GM12878 (cell line): ENCODE measurements at regions not wholly inside any gene's neighbourhood (a gene's known extent, or its start where the extent isn't known, plus 50 kb on each side); places are given as distances from the start of the nearest gene placed in this dataset.
A peak's percentile ranks its signal among the peaks of the same experiment; 100 is the strongest.

Source experiments
- ATAC-seq: fragments of 200-7000 bp; cut with Tn5 transposase; 3 replicates; pipeline ENCODE4 v1.9.1; 2020; ENCODE audit warnings: mild to moderate bottlenecking, moderate library complexity
- BruUV-seq: library from RNA; stranded (reverse); fragments of 400-500 nt; replicated peaks from 2 replicates; lab custom pipeline; 2021; lab: Mats Ljungman, UMichigan
- CTCF ChIA-PET: fragments of 300-600 bp; sonication (Branson Sonifier 250); formaldehyde crosslinking; extraction: SDS; loops from one replicate; lab custom pipeline; 2021; ENCODE audit warnings: inconsistent platforms; lab: Yijun Ruan, JAX
- POLR2A ChIA-PET: fragments of 350-600 bp; formaldehyde crosslinking; extraction: SDS; loops from one replicate; lab custom pipeline; 2021; ENCODE audit warnings: inconsistent platforms; lab: Charles Lee
- RAD21 ChIA-PET: fragments of 300-600 bp; sonication (Branson Sonifier 250); formaldehyde crosslinking; loops from one replicate; lab custom pipeline; 2023; ENCODE audit warnings: antibody characterized with exemption; ENCODE audit not compliant: unreplicated experiment; lab: Charles Lee
- SMC1A ChIA-PET: fragments of 300-600 bp; sonication (Branson Sonifier 250); formaldehyde crosslinking; loops from one replicate; lab custom pipeline; 2023; ENCODE audit not compliant: unreplicated experiment, uncharacterized antibody; lab: Charles Lee
- DNase-seq: peaks from one replicate; pipeline ENCODE4 v3.0.0-alpha.2; 2011; ENCODE audit warnings: low read depth, low spot score
- FAIRE-seq: peaks from 3 replicates; lab custom pipeline; 2011; peaks lifted over from hg19 to GRCh38; lab: Jason Lieb, UNC
- H2AFZ ChIP-seq: 2 replicates; pipeline ENCODE4 v1.6.0; 2011; ENCODE audit warnings: low read depth, low read length, control low read depth; ENCODE audit not compliant: control insufficient read depth
- H3K27ac ChIP-seq: 2 replicates; pipeline ENCODE4 v1.5.1; 2011; ENCODE audit warnings: control low read depth; ENCODE audit not compliant: control insufficient read depth, insufficient read depth
- H3K27me3 ChIP-seq, 2 experiments: replicated peaks in 1 of 2; 2 replicates each; pipeline versions ENCODE4 v1.6.0 to v1.6.1; 2011; ENCODE audit warnings: low read length in 1 of 2; ENCODE audit not compliant: control insufficient read depth in 2 of 2, insufficient read depth in 2 of 2
- H3K36me3 ChIP-seq, 2 experiments: 2 replicates each; pipeline ENCODE4 v1.5.1; 2011; ENCODE audit warnings: low read length in 1 of 2; ENCODE audit not compliant: control insufficient read depth in 2 of 2, insufficient read depth in 2 of 2
- H3K4me1 ChIP-seq: 2 replicates; pipeline ENCODE4 v1.6.1; 2011; ENCODE audit warnings: mild to moderate bottlenecking, low read length, moderate library complexity, mixed read lengths; ENCODE audit not compliant: control insufficient read depth, insufficient read depth
- H3K4me2 ChIP-seq: 2 replicates; pipeline ENCODE4 v1.6.0; 2011; ENCODE audit warnings: control low read depth; ENCODE audit not compliant: control insufficient read depth, insufficient read depth
- H3K4me3 ChIP-seq: fragments of 200-600 bp; sonication (generic); 2 replicates; pipeline ENCODE4 v1.5.1; 2016
- H3K79me2 ChIP-seq: 2 replicates; pipeline ENCODE4 v1.6.0; 2011; ENCODE audit warnings: low read length; ENCODE audit not compliant: control insufficient read depth, insufficient read depth
- H3K9ac ChIP-seq: 2 replicates; pipeline ENCODE4 v1.8.0; 2011; ENCODE audit warnings: low read length, control low read depth, mixed read lengths; ENCODE audit not compliant: control insufficient read depth, insufficient read depth
- H3K9me3 ChIP-seq: replicated peaks from 3 replicates; pipeline ENCODE4 v1.5.1; 2011; ENCODE audit warnings: mild to moderate bottlenecking, low read length; ENCODE audit not compliant: control insufficient read depth, insufficient read depth
- H4K20me1 ChIP-seq: 2 replicates; pipeline ENCODE4 v1.6.0; 2011; ENCODE audit not compliant: control insufficient read depth, insufficient read depth
- SIX5 ChIP-seq: IDR thresholded peaks from 2 replicates; pipeline ENCODE4 v1.6.1; 2011; ENCODE audit warnings: mild to moderate bottlenecking, low read depth, low read length, moderate library complexity; ENCODE audit not compliant: severe bottlenecking
- WGBS: methylation state at CpG from one replicate; pipeline ENCODE4 v1.1.6; 2016; ENCODE audit warnings: low lambda C conversion rate; ENCODE audit not compliant: insufficient replicate concordance, insufficient coverage; ENCODE audit errors: missing lambda C conversion rate; 5-methylcytosine and 5-hydroxymethylcytosine counted together
- in situ Hi-C: fragments of 300-500 bp; cut with MboI; formaldehyde crosslinking; loops from 9 replicates; pipeline ENCODE4 v1.14.3; 2018; ENCODE audit warnings: mixed read lengths
- intact Hi-C: fragments of 100-400 bp; cut with micrococcal nuclease; formaldehyde crosslinking; loops from one replicate; pipeline ENCODE4 v1.14.2; 2022; ENCODE audit not compliant: unreplicated experiment
- TF ChIP-seq, protein P1 (sequence below): IDR thresholded peaks from 2 replicates; pipeline ENCODE4 v1.6.1; 2012; ENCODE audit warnings: improper control_type of control experiment, low read depth, low read length; ENCODE audit not compliant: insufficient replicate concordance
- TF ChIP-seq, protein P2 (sequence below): fragments of 450-650 bp; IDR thresholded peaks from 2 replicates; pipeline ENCODE4 v1.6.1; 2017; ENCODE audit warnings: mild to moderate bottlenecking

DNA sequence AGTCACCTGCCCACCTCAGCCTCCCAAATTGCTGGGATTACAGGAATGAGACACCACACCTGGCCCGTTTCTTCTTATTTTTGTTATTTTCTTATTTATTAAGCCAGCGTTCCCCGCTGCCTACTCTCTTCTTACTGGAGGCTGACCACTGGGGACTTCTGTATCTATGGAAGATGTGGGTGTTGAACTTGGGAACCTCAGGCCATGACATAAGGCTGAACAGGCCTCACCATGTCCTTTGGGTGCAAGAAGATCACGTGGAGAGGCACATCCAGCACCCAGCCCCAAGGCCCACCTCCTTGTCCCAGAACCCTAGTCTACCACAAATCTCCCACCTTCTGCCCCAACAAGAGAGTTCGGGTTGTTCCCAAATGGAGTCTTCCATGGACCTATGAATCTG lies 59.4 kb upstream of the NEK6 start:
- RAD21 ChIA-PET = interaction anchor here (0.6 to 13.0 kb wide), 21 partner anchors 15 to 451 kb away, joined by 3 to 293 read pairs (median 6); partner anchors contain the start of gene NEK6
- Histone ChIP-seq H3K9me3 (peaks cover 4% of the 10 kb centered on the region), H3K79me2 (peaks cover 9% of the 10 kb centered on the region), H3K27me3 (no peaks in the 10 kb centered on the region), H2AFZ (no peak overlapping the region; the same call in 1 of the 2 replicates), H3K27ac (peak overlapping the region; percentile 99), H4K20me1 (no peaks in the 10 kb centered on the region), H3K4me3 (no peak overlapping the region), H3K36me3 (no peaks in the 10 kb centered on the region), H3K4me2 (peak overlapping the region; percentile 40; the same call in 1 of the 2 replicates), H3K4me1 (peaks cover 66% of the 10 kb centered on the region), H3K9ac (peak overlapping the region; percentile 8; the same call in 1 of the 2 replicates)
- in situ Hi-C loops (no loop called here), intact Hi-C loops (no loop called here)
- DNase-seq = no peak
- FAIRE-seq = no peak
- WGBS = 81% methylated on average over 5 of the region's 5 CpGs
- no peak for TF ChIP-seq SIX5
- TF ChIP-seq, protein P1, sequence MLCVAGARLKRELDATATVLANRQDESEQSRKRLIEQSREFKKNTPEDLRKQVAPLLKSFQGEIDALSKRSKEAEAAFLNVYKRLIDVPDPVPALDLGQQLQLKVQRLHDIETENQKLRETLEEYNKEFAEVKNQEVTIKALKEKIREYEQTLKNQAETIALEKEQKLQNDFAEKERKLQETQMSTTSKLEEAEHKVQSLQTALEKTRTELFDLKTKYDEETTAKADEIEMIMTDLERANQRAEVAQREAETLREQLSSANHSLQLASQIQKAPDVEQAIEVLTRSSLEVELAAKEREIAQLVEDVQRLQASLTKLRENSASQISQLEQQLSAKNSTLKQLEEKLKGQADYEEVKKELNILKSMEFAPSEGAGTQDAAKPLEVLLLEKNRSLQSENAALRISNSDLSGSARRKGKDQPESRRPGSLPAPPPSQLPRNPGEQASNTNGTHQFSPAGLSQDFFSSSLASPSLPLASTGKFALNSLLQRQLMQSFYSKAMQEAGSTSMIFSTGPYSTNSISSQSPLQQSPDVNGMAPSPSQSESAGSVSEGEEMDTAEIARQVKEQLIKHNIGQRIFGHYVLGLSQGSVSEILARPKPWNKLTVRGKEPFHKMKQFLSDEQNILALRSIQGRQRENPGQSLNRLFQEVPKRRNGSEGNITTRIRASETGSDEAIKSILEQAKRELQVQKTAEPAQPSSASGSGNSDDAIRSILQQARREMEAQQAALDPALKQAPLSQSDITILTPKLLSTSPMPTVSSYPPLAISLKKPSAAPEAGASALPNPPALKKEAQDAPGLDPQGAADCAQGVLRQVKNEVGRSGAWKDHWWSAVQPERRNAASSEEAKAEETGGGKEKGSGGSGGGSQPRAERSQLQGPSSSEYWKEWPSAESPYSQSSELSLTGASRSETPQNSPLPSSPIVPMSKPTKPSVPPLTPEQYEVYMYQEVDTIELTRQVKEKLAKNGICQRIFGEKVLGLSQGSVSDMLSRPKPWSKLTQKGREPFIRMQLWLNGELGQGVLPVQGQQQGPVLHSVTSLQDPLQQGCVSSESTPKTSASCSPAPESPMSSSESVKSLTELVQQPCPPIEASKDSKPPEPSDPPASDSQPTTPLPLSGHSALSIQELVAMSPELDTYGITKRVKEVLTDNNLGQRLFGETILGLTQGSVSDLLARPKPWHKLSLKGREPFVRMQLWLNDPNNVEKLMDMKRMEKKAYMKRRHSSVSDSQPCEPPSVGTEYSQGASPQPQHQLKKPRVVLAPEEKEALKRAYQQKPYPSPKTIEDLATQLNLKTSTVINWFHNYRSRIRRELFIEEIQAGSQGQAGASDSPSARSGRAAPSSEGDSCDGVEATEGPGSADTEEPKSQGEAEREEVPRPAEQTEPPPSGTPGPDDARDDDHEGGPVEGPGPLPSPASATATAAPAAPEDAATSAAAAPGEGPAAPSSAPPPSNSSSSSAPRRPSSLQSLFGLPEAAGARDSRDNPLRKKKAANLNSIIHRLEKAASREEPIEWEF = no peak
- TF ChIP-seq, protein P2, sequence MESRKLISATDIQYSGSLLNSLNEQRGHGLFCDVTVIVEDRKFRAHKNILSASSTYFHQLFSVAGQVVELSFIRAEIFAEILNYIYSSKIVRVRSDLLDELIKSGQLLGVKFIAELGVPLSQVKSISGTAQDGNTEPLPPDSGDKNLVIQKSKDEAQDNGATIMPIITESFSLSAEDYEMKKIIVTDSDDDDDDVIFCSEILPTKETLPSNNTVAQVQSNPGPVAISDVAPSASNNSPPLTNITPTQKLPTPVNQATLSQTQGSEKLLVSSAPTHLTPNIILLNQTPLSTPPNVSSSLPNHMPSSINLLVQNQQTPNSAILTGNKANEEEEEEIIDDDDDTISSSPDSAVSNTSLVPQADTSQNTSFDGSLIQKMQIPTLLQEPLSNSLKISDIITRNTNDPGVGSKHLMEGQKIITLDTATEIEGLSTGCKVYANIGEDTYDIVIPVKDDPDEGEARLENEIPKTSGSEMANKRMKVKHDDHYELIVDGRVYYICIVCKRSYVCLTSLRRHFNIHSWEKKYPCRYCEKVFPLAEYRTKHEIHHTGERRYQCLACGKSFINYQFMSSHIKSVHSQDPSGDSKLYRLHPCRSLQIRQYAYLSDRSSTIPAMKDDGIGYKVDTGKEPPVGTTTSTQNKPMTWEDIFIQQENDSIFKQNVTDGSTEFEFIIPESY = no peak
- SMC1A ChIA-PET = interaction anchor here (0.6 to 10.2 kb wide), 19 partner anchors 16 to 98 kb away, joined by 3 to 249 read pairs (median 6); no protein-coding TSS in a partner anchor
- BruUV-seq = no TSS peak
- CTCF ChIA-PET = interaction anchor here (0.7 to 9.3 kb wide), 9 partner anchors 8 to 94 kb away, joined by 3 to 78 read pairs (median 14); no protein-coding TSS in a partner anchor
- POLR2A ChIA-PET = interaction anchor here (0.7 to 5.3 kb wide), 13 partner anchors 8 to 448 kb away, joined by 3 to 59 read pairs (median 7); no protein-coding TSS in a partner anchor
- ATAC-seq = no peak
